Pons (tissue), 1 donor: ENCODE measurements at regions not wholly inside any gene's neighbourhood (a gene's known extent, or its start where the extent isn't known, plus 50 kb on each side); places are given as distances from the start of the nearest gene placed in this dataset.

Experiments used
- DNase-seq: peaks from one replicate; pipeline ENCODE4 v3.0.0-alpha.2; 2016; ENCODE audit warnings: low spot score

DNA sequence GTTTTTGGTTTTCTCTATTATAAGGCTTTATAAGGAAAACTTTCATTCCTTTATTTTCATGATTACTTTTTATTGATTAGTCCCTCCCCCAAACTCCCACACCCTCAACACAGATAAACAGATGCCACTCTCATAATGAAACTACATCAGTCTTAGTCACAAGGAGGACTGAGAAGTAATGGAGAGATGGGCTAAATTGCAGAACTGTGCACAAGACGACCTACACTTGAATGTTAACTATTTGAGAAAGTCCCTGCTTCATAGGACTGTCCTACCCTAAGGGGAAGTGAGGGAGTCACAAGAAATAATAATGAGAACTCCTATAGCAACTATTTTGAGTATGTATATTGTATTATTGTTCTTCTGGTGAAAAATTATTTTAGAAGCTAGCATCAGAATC is 360.8 kb downstream of the RBM43 start:
- DNase-seq = no peak

DNA sequence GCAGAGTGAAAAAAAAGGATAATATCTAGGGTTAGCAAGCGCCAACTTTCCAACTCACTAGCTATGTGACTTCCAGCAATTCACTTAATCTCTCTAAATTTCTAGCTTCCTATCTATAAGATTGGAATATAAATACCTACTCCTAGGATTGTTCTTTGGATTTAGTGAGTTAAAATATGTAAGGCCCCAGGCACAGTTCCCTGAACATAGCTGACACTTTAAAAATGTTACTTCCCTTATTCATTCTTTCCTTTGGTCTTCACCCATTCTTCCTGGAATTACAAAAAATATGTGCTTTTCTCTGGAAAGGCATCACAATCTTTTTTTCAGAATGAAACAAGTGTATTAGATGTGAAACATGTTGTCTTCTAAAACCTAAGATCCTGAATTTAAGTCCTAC is 365.7 kb downstream of the RBM43 start:
- no peak for DNase-seq

DNA sequence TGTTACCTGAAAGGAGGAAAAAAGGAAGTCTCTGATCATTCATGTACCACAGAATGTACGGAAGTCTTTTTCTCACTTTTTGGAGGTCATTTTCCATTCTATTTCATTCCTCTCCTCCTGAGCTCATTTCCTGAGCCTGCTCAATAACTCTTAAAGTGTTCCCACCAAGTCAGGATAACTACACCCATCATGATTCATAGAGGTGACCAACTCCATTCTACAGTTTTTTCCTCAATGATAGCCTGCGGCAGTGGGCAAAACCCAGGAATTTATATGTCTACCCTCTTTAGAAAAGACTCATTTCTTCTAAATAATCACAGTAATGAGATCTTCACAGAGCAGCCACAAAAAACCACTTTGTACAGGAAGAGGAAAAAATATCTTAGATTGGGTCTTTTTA is 372.5 kb downstream of the RBM43 start:
- no peak for DNase-seq

DNA sequence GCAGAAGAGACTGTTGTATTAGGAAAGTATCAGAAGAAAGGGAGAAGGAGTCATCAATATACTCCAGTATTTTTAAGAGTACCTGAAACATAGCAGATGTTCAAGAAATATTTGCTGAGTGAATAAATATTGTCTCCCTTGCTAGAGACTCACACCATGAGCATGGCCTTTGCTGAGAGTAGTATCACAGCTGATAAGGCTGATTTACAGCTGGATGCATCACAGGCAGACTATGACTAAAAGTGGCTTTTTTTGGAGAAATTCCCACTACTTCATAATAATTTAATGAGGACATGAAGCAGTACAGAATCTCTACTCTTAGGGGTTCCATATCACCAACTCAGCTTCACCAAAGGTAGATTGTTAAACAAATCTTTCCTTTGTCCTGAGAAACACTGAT is 373.3 kb downstream of the RBM43 start:
- DNase-seq = no peak

DNA sequence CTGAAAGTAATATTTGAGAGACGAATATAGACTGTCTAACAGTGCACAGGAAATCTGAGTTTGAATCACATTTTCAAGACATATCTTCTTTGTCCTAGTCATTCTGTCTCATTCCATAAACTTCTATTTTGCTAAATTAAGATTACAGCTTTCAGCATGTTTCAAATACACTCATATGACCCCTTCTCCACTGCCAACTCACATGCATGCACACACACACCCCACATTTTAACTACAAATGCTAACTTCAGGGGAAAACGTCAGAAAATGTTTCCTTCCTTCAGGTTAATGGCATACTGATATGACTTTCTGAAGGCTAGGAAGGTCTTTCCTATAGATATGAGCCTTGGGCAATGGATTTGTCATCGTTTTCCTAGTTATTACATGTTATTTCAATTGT is 373.7 kb downstream of the RBM43 start:
- no peak for DNase-seq

DNA sequence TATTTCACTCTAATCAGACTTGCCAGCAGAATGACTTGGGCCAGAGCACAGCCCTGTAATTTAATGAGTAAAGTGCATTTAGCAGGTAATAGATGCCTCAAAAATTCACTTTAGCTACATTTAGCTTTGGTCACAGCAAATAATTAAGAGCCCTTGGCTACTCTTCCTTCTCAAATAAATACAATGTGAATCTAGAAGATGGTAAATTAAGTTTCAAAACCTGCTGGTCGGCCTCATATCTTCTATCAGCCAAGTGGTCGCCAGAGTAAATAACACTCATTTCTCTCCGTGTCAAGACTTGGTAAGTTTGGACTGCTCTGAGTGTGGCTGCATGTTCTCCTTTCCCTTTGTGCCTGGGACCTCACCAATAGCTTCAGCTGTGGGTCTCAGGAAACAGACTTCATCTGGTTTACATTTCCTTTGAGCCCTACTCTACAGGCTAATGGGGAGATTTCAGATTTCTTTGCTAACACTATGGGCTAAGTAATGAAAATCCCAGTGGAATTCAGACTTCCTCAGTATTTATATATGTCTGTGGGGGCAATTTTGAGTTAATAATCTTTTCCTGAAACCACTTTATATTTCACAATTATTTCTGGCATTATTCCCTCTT is 375.8 kb downstream of the RBM43 start:
- DNase-seq = no peak

DNA sequence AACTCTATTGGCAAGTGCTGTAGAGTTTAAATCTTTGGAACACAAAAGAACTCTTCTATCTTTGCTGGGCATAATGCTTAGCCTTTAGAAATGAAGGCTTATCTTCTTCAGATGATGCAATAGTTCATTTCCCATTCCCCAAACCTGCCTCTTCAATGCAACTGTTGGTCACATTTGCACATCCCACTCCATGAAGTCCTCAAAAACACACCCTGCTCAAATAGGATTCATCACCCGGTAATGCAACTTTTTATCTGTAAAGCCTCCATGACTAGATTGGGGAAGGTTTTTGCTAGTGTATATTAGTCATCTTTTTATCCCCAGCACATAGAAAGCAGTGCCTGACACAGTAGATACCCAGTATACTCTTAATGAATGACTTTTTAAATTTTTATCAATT is 376.4 kb downstream of the RBM43 start:
- DNase-seq = no peak

DNA sequence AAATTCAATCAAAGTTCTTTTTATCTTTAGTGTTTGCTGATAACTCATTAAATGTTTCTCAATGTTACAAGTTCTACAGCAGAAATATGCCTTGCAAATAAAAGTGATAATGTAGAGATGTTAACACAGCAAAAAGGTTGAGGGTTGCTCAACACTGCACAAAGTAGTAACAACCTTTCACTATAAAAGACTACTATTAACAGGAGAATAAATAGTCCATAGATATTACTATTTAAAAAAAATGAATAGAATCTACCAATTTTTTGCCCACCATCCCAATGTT is 378.1 kb downstream of the RBM43 start:
- DNase-seq = no peak

DNA sequence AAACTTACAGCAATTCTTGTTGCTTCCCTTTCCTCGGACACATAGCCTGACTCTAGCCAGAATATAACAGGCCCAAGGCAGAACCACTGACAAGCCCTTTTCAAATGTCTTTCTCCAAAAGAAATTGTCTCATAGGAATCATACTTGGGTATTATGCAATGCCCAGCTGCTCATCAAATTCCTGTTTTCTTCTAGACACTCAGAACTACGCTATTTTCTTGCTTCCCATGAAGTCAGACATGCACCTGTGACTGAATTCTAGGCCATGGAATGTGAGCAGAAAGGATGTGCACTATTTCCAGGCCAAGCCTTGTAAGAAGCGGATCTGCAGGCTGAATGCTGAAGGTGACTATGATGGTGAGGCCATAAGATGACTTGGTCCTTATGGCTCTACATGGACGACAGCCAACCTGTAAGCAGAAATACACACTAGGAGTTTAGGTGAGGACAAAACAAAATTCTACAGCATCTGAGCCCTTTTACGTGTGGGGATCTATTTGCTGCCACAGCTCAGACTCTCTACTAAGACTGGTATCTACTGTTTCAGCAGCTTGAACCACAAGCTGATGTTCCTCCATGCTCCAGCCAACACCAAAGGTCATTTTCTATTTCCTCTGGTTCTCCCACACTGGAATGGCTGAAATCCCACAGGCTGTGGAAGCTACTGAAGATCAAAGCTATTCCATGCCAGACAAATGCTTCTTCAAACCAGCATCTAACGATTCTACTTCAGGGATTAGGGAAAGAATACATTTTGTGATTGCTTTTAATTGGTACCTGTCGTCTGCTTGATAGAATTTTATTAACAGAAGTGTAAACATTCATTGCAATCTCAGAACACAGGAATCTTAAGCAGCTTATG is 378.7 kb downstream of the RBM43 start:
- no peak for DNase-seq

DNA sequence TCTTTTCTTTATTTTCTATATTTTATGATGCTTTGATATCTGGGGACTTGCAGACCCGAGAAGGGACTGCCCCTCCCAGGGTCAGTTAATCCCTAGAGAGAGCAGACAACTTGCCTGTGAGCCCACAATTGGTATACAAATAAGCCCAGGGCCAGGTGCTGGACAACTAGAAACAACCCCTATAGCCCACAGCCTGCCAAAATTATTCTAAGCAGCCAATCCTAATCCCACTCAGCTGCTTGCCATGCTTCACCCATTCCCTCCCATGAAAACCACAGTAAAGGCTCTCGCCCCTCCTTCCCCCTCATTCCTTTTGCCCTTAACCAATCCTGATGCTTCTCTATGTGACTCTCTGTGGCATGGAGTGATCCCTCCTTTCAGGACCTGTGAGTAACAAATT is 380.7 kb downstream of the RBM43 start:
- DNase-seq = no peak

DNA sequence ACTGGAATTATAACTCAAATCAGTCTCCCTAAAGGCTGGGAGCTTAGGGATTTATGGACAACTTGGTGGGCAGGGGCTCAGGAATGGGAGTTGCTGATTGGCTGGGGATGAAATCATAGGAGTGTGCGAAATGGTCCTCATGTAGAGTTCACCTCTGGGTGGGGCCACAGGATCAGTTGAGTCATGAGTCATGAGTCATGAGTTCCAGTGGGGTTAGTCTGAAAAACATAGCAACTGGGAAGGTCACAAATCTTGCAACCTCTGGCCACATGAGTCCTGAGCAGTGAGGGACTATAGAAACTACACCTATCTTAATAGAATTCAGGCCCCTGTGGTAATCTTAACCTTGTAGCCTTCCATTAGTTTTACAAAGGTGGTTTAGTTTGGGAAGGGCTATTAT is 383.3 kb downstream of the RBM43 start:
- DNase-seq = no peak

DNA sequence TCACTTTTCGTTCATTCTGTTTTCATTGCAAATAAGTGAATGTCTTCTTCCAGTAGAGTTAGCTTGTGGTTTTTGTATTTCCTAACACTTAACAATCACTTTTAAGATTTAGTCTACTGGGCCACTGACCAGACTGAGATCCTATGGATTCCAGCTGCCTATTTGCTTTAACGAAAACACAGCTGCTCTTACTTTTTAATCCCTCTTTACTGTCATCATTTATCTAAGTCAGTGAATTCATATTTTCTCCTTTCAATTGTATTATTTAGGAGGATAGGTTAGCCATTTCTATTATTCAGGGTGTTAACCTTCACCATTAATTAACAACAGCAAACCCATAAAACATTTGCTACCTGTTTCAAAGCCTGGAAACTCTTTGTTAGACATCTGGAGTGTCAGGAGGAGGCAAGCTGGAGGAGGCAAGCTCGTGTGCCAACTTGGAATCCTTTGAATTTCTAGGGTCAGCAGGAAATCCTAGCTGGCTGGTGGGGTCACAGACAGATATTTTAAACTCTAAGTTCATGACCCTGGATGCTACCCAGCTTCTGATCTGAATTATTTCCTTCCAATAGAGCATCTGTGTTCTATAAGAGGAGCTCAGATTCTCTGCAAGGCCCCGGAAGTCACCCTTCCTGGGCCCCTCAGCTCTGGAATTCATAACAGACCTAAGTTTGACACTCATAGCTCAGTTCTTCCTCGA is 385.3 kb downstream of the RBM43 start:
- DNase-seq = no peak

DNA sequence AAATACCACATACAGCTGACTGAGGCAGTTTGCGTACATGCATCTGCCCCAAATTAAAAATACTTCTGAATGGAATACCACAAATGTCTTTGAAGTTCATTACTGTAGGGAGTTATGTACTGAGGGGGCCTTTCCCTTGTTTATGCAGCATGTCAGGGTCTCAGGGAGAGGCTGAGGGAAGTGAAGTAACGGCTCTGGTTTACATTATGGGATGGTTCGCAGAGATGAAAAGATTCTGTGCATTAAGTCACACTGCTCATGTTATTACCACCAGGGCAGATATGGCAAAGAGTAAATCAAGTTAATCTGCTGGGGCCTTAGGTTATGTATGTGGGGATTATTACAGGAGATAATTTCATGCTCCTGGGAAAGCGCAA is 385.9 kb upstream of the RND3 start:
- no peak for DNase-seq

DNA sequence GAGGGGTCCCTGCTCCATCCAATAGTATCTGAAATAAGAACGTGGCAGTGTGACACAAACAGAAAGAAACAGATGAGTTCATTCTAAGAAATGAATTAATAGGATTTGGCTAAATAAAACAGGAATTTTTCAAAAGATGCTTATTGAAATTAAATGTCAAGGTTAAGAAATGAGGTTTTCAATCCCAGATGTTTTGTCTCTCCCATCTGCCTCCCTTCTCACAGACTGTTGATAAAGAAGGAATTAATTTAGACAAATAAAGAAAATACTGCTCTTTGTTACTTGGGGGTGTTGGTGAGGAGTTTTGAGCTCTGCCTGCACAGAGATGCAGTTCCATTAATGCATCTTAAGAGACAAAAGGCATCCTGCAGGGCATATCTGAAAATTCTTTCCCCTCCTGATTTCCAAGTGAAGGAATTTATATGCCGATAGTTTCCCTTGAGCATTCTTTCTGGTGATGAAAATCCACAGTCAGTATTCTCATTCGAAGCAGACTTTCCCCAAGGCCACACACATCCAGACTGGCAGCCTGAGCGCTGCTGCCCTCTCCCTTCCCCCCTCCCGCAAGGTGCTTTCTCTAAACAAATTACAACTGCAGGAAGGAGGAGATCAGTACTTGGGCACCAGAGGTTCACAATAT is 385.4 kb upstream of the RND3 start:
- DNase-seq = no peak

DNA sequence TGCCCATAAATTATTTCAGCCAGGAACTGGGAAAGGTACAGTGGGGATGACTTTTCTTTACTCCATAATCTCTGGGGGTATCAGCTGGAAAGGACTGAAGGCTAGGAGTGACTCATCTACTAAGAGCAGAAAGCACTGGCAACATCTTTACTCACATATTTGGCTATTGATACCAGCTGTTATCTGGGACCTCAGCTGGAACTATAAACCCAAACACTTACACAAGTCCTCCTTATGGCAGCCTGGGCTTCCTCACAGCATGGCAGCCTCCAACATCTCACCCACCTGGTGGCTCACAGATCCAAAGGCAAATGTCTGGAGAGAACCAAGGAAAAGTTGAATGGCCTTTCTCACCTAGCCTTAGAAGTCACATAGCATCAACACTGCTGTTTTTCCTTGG is 379.0 kb upstream of the RND3 start:
- DNase-seq = no peak

DNA sequence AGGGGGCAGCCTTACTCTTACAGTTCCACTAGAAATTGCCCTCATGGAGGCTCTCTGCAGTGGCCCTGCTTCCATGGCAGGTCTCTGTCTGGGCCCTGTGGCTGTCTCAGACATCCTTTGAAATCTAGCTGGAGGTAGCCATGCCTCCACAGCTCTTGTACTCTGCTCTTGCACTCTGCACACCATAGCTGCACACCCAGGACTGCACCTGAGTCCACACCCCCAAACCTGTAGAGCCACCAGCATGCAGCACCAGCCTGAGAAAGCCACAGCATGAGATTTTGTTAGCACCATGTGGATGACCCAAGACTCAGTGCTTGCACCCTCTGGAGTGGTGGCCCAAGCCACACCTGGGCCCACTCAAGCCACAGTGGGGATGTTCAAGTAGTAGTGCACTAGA is 376.2 kb upstream of the RND3 start:
- no peak for DNase-seq

DNA sequence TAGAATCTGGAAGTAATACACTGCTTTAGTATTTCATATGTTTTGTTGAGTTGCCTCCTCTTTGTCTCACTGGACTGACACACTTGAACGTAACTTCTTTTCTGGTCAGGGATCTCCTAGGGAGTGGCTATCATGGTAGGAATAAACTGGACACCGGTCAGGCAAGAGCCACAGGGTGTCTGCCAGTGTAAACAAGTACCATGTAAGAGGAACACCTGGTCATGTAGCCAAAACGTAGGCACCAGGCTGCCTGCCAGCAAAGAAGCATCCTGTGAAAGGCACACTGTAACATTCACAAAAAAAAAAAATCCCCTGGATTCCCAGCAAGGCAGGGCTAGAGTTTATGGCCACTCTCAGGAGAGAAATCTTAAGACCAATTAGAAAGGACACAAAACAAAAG is 372.8 kb upstream of the RND3 start:
- no peak for DNase-seq

DNA sequence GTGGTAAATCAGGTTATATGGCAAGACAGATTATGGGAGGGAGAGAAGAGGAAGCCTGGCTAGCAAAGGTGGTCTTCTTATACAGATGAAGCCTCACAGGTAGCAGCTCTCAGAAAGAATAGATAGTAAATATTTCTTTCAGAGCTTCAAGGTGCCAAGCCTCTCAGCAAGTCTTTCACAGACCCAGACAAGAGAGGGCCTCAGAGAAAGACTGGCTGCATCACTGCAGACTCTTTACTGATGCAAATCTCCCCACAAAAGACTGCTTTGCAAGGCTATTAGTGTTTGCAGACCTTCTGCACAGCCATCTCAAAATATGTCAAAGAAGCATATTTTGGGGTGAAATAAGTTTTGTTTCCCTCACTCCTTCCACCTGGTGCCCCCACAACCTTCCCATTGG is 372.4 kb upstream of the RND3 start:
- DNase-seq = no peak

DNA sequence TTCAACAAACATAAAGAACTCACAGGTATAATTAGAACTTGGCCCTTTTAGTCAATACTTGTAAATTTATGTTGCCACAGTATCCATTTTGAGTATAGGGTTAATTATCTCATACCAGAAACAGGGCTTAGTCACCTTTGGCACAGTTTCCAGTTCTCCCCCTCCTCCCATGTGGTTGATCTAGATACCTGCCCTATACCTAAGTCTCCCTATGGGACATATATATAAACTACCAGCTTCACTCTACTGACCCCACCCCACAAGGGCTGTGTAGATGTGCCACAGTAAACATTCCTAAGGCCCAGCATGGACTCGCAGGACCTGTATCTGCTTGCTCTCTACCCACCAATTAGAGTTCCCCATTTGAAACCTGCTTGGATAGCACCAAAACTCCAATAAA is 371.7 kb upstream of the RND3 start:
- DNase-seq = no peak

DNA sequence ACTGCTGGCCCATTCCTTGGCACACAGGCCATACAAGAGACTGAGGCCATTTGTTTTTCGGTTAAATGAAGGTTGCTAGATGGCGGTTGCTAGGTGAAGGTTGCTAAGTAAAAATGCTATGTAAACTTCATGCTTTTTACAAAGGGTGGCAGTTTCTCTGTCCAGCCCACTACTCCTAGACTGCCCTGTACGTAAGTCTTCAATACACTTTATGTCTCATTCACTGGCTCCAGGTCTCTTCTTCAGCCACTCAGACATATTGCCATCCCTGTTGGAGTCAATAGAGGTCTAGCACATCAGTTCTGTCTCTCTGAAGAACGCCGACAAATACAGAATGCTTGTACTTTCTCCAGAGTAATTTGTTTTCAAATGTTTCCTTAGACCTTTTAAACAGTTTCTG is 370.9 kb upstream of the RND3 start:
- no peak for DNase-seq

DNA sequence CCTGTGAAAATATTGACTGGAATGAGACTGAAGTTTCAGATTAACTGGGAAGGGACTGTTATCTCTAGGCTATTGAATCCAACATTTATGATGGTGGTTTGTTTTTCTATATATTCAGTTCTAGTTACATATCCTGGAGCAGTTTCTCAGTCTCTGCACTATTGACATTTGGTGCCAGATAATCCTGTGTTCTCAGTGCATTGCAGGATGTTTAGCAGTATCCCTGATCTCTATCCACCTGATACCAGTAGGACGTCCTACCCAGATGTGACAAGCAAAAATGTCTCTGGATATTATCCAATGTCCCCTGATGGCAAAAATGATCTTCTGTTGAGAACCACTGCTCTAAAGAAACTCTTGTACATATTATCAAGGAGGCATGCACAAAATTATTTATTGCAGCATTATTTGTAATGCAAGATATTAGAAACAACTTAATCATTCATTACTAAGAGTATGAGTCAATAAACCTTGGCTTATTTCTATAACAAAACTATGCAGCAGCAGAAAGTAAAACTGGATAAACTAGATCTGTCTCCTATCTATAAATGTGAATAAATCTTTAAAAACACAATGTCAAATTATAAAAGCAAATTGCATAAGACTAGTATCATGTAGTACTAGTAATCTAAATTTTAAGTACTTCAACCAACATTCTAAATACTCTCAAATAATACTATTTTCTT is 369.3 kb upstream of the RND3 start:
- no peak for DNase-seq

DNA sequence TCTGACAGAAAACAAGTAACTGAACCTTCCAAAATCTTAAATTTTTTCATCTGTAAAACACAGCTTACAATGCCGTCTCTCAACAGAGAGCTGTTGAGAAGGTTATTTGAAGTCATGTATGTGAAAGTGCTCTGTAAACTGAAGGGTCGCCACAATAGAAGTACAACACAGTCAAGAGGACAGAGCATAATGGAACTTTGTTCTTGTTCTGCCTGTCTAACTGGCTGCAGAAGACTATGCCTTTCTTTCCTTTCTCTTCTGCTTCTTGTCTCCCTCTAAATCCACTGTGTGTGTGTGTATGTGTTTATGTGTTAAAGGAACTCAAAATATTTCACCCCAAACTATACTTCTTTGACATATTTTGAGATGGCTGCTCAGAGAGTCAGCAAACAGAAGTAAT is 365.8 kb upstream of the RND3 start:
- DNase-seq = peak; percentile 11

DNA sequence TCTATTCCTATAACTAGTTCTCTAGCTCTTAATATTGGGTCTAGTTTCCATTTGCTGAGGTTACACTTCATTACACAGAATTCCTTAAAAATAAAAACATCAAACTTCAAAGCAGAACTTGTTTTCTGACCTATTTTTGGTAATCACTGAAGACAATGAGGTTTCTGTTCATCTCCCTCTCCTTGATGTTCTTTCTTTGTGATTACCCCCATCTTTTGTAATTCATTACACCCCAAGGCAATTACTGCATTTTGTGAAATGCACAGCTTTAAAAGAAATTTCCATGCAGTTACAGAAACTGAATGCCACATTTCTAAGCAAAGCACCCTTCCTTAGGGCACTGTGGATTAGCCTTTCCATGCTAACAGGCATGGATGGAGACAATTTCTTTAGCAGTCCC is 363.2 kb upstream of the RND3 start:
- DNase-seq = no peak
